HCT116 (cell line): ENCODE measurements at regions not wholly inside any gene's neighbourhood (a gene's known extent, or its start where the extent isn't known, plus 50 kb on each side); places are given as distances from the start of the nearest gene placed in this dataset.

Experiments
- ATAC-seq: fragments of 200-7000 bp; cut with Tn5 transposase; 2 replicates; pipeline ENCODE4 v1.9.1; 2020; ENCODE audit warnings: mild to moderate bottlenecking, moderate library complexity
- BruUV-seq: library from RNA; stranded (reverse); fragments of 400-500 nt; replicated peaks from 2 replicates; lab custom pipeline; 2021; lab: Mats Ljungman, UMichigan
- CTCF ChIA-PET: fragments of 300-600 bp; sonication (Branson Sonifier 250); formaldehyde crosslinking; loops from one replicate; lab custom pipeline; 2021; ENCODE audit warnings: antibody characterized with exemption; lab: Charles Lee
- POLR2A ChIA-PET: fragments of 300-600, 350-600 bp; sonication (Branson Sonifier 250); formaldehyde crosslinking; loops from one replicate; lab custom pipeline; 2021; ENCODE audit warnings: antibody characterized with exemption; lab: Charles Lee
- RAD21 ChIA-PET, 2 experiments: fragments of 300-600 bp; sonication (Branson Sonifier 250); formaldehyde crosslinking; loops; one replicate each; lab custom pipeline; 2023; ENCODE audit warnings: low total read pairs in 2 of 2; ENCODE audit not compliant: uncharacterized antibody in 2 of 2, unreplicated experiment in 2 of 2, low non-redundant PET in 1 of 2; lab: Charles Lee
- DNase-seq: peaks from one replicate; pipeline ENCODE4 v3.0.0-alpha.2; 2010; ENCODE audit warnings: low read depth, low spot score
- H2AFZ ChIP-seq: fragments of 200-600 bp; shearing (Covaris generic), sonication (generic); 2 replicates; pipeline ENCODE4 v1.6.1; 2017; ENCODE audit warnings: low read depth, mixed run types, mixed read lengths, antibody characterized with exemption, low read length; ENCODE audit not compliant: poor library complexity, severe bottlenecking
- H3K27ac ChIP-seq: 2 replicates; pipeline ENCODE4 v1.5.1; 2012; ENCODE audit warnings: low read depth, low read length
- H3K27me3 ChIP-seq: fragments of 200-600 bp; sonication (generic); 2 replicates; pipeline ENCODE4 v1.6.1; 2016; ENCODE audit warnings: mixed run types, low read length, mixed read lengths; ENCODE audit not compliant: insufficient read depth
- H3K36me3 ChIP-seq, 2 experiments: fragments of 200-500 bp in 1 of 2; fragments of 200-600 bp in 1 of 2; sonication (Bioruptor generic) in 1 of 2; sonication (generic) in 1 of 2; 2 replicates each; pipeline versions ENCODE4 v1.5.1 to v1.6.1; 2014 to 2016; ENCODE audit warnings: low read length in 2 of 2, inconsistent platforms in 1 of 2, mixed read lengths in 1 of 2, mixed run types in 1 of 2; ENCODE audit not compliant: insufficient read depth in 2 of 2, control insufficient read depth in 1 of 2
- H3K4me1 ChIP-seq, 2 experiments: fragments of 200-600 bp in 1 of 2; sonication (generic) in 1 of 2; 2 replicates each; pipeline versions ENCODE4 v1.5.1 to v1.6.1; 2012 to 2017; ENCODE audit warnings: low read length in 2 of 2, inconsistent platforms in 1 of 2, mild to moderate bottlenecking in 1 of 2, mixed read lengths in 1 of 2, mixed run types in 1 of 2, moderate library complexity in 1 of 2; ENCODE audit not compliant: insufficient read depth in 2 of 2, control insufficient read depth in 1 of 2
- H3K4me2 ChIP-seq: fragments of 200-600 bp; sonication (generic); 2 replicates; pipeline ENCODE4 v1.6.1; 2017; ENCODE audit warnings: mixed run types, low read length, mixed read lengths
- H3K4me3 ChIP-seq, 2 experiments: fragments of 200-600 bp in 1 of 2; sonication (generic) in 1 of 2; replicated peaks in 1 of 2; 2 replicates each; pipeline ENCODE4 v1.5.1; 2011 to 2016; ENCODE audit warnings: low read length in 2 of 2, control low read depth in 1 of 2, low read depth in 1 of 2, mild to moderate bottlenecking in 1 of 2, mixed read lengths in 1 of 2, mixed run types in 1 of 2
- H3K79me2 ChIP-seq: fragments of 200-600 bp; sonication (generic); 2 replicates; pipeline ENCODE4 v1.6.1; 2017; ENCODE audit warnings: mild to moderate bottlenecking, mixed run types, low read length, moderate library complexity, mixed read lengths; ENCODE audit not compliant: insufficient read depth
- H3K9ac ChIP-seq: fragments of 200-600 bp; sonication (generic); 2 replicates; pipeline ENCODE4 v1.6.1; 2016; ENCODE audit warnings: low read length, mixed read lengths
- H3K9me2 ChIP-seq: fragments of 200-600 bp; sonication (generic), shearing (Covaris generic); 2 replicates; pipeline ENCODE4 v1.6.1; 2017; ENCODE audit warnings: mixed run types, mild to moderate bottlenecking, moderate library complexity; ENCODE audit not compliant: insufficient read depth
- H3K9me3 ChIP-seq, 2 experiments: fragments of 200-500 bp in 1 of 2; fragments of 200-600 bp in 1 of 2; sonication (Bioruptor generic) in 1 of 2; sonication (generic) in 1 of 2; 2 replicates each; pipeline ENCODE4 v1.6.1; 2014 to 2017; ENCODE audit warnings: low read length in 2 of 2, mixed read lengths in 2 of 2, inconsistent platforms in 1 of 2, low read depth in 1 of 2, mild to moderate bottlenecking in 1 of 2, mixed run types in 1 of 2, moderate library complexity in 1 of 2; ENCODE audit not compliant: control insufficient read depth in 1 of 2, insufficient read depth in 1 of 2
- H4K20me1 ChIP-seq: fragments of 200-600 bp; sonication (generic), shearing (Covaris generic); 2 replicates; pipeline ENCODE4 v1.6.1; 2017; ENCODE audit warnings: mixed run types, mild to moderate bottlenecking, moderate library complexity; ENCODE audit not compliant: insufficient read depth
- CBX3 ChIP-seq: IDR thresholded peaks from 2 replicates; pipeline ENCODE4 v1.6.1; 2012; ENCODE audit warnings: low read depth
- CEBPB ChIP-seq: IDR thresholded peaks from 2 replicates; pipeline ENCODE4 v1.6.1; 2012; ENCODE audit warnings: low read depth
- ELF1 ChIP-seq: IDR thresholded peaks from 2 replicates; pipeline ENCODE4 v1.6.1; 2012; ENCODE audit warnings: low read depth, borderline replicate concordance
- EZH2phosphoT487 ChIP-seq: fragments of 200-600 bp; IDR thresholded peaks from 2 replicates; pipeline ENCODE4 v1.6.1; 2018; ENCODE audit warnings: antibody characterized with exemption, borderline replicate concordance
- FOSL1 ChIP-seq: IDR thresholded peaks from 2 replicates; pipeline ENCODE4 v1.6.1; 2012; ENCODE audit warnings: low read depth
- JUND ChIP-seq: IDR thresholded peaks from 2 replicates; pipeline ENCODE4 v1.6.1; 2012
- MAX ChIP-seq: IDR thresholded peaks from 2 replicates; pipeline ENCODE4 v1.6.1; 2012
- TCF7L2 ChIP-seq: IDR thresholded peaks from 2 replicates; pipeline ENCODE4 v1.7.0; 2011; ENCODE audit warnings: borderline replicate concordance, inconsistent platforms; ENCODE audit not compliant: insufficient read depth, insufficient read length; ENCODE audit errors: extremely low read depth
- ZNF274 ChIP-seq: fragments of 200-500 bp; sonication (Bioruptor generic); IDR thresholded peaks from 2 replicates; pipeline ENCODE4 v1.6.1; 2014; ENCODE audit warnings: mild to moderate bottlenecking, low read depth, low read length, inconsistent platforms
- intact Hi-C: fragments of 100-400 bp; cut with micrococcal nuclease; formaldehyde crosslinking; loops from 2 replicates; pipeline ENCODE4 v1.10.0; 2022
- TF ChIP-seq, protein P1 (sequence below): IDR thresholded peaks from 2 replicates; pipeline ENCODE4 v1.6.1; 2011; ENCODE audit warnings: mild to moderate bottlenecking, low read length, moderate library complexity; ENCODE audit not compliant: insufficient replicate concordance; ENCODE audit errors: extremely low read depth

- no peak overlapping the region for H2AFZ ChIP-seq
- no peaks in the 10 kb centered on the region for H3K27me3 ChIP-seq
- TF ChIP-seq FOSL1: no peak
- TF ChIP-seq CBX3: no peak
- no peak for TF ChIP-seq MAX
- TF ChIP-seq EZH2phosphoT487: no peak
- TF ChIP-seq ELF1: no peak
- TF ChIP-seq, protein P1, sequence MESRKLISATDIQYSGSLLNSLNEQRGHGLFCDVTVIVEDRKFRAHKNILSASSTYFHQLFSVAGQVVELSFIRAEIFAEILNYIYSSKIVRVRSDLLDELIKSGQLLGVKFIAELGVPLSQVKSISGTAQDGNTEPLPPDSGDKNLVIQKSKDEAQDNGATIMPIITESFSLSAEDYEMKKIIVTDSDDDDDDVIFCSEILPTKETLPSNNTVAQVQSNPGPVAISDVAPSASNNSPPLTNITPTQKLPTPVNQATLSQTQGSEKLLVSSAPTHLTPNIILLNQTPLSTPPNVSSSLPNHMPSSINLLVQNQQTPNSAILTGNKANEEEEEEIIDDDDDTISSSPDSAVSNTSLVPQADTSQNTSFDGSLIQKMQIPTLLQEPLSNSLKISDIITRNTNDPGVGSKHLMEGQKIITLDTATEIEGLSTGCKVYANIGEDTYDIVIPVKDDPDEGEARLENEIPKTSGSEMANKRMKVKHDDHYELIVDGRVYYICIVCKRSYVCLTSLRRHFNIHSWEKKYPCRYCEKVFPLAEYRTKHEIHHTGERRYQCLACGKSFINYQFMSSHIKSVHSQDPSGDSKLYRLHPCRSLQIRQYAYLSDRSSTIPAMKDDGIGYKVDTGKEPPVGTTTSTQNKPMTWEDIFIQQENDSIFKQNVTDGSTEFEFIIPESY: no peak
- H3K4me2 ChIP-seq: no peak overlapping the region
- RAD21 ChIA-PET: no interaction called here
- no peak for ATAC-seq
- H3K4me1 ChIP-seq: no peaks in the 10 kb centered on the region
- H3K79me2 ChIP-seq: no peaks in the 10 kb centered on the region
- POLR2A ChIA-PET: no interaction called here
- H3K9me3 ChIP-seq: no peaks in the 10 kb centered on the region
- no peak overlapping the region for H3K27ac ChIP-seq
- H3K9me2 ChIP-seq: no peaks in the 10 kb centered on the region
- H3K36me3 ChIP-seq: no peaks in the 10 kb centered on the region
- no TSS peak for BruUV-seq
- no peaks in the 10 kb centered on the region for H4K20me1 ChIP-seq
- intact Hi-C loops: no loop called here
- H3K4me3 ChIP-seq: no peak overlapping the region
- no peak overlapping the region for H3K9ac ChIP-seq
- no peak for DNase-seq
- CTCF ChIA-PET: no interaction called here
Measured at GRCh38 chr4:148565801-148566200, 123.6 kb upstream of the NR3C2 start.

DNA sequence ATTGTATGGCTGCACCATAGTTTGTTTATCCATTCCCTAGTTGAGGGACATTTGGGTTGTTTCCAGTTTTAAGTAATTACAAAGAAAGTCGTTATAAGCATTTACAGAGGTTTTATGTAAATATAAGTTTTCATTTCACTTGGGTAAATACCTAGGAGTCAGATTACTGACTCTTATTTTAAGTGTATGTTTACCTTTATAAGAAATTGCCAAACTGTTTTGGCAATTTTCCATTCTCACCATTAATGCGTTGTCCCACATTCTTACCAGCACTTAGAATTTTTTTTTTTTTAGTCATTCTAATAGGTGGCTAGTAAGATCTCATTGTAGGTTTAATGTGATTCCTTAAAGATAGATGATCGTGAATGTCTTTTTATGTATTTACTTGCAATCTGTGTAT, 121.5 kb upstream of the NR3C2 start:
- H3K36me3 ChIP-seq: no peaks in the 10 kb centered on the region
- no peaks in the 10 kb centered on the region for H3K27me3 ChIP-seq
- no peak overlapping the region for H3K4me2 ChIP-seq
- ATAC-seq (no peak), DNase-seq (no peak)
- intact Hi-C loops: no loop called here
- POLR2A ChIA-PET: no interaction called here
- H4K20me1 ChIP-seq: no peaks in the 10 kb centered on the region
- H3K9me2 ChIP-seq: no peaks in the 10 kb centered on the region
- TF ChIP-seq TCF7L2 (no peak), ZNF274 (no peak), CEBPB (no peak), JUND (no peak)
- no peak overlapping the region for H3K27ac ChIP-seq
- H3K9ac ChIP-seq: no peak overlapping the region
- RAD21 ChIA-PET: no interaction called here
- BruUV-seq: no TSS peak
- H3K4me1 ChIP-seq: no peaks in the 10 kb centered on the region
- no peaks in the 10 kb centered on the region for H3K79me2 ChIP-seq
- H3K9me3 ChIP-seq: no peaks in the 10 kb centered on the region
- no peak overlapping the region for H3K4me3 ChIP-seq
- CTCF ChIA-PET: no interaction called here
- no peak overlapping the region for H2AFZ ChIP-seq
